ENCODE measurements at regions not wholly inside any gene's neighbourhood (a gene's known extent, or its start where the extent isn't known, plus 50 kb on each side); places are given as distances from the start of the nearest gene placed in this dataset.
A peak's percentile ranks its signal among the peaks of the same experiment; 100 is the strongest.
"Not testable (repeated sequence)": the region's sequence is repeated elsewhere in the genome, so short reads cannot be mapped to it uniquely, and the experiment has no call there.

DNA sequence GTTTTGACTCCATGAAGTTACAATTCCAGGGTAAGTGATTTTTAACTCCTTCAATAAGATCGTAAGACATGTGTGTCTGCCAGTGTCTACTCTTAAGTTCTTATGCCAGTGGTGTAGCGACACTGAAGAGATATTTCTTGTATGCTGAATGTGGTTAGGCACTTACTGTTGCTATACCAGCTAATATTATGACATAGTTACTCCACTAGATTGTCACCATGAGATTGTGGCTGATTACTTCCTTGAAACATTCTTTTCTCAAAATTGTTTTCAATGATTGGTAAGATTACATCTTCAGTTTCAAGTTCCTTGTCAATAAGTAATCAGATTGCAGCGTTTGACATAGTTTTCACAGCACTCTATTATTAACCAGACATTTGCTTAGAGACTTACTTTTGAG is 60.6 kb upstream of the PAGE5 start:
- TF ChIP-seq, protein P1, sequence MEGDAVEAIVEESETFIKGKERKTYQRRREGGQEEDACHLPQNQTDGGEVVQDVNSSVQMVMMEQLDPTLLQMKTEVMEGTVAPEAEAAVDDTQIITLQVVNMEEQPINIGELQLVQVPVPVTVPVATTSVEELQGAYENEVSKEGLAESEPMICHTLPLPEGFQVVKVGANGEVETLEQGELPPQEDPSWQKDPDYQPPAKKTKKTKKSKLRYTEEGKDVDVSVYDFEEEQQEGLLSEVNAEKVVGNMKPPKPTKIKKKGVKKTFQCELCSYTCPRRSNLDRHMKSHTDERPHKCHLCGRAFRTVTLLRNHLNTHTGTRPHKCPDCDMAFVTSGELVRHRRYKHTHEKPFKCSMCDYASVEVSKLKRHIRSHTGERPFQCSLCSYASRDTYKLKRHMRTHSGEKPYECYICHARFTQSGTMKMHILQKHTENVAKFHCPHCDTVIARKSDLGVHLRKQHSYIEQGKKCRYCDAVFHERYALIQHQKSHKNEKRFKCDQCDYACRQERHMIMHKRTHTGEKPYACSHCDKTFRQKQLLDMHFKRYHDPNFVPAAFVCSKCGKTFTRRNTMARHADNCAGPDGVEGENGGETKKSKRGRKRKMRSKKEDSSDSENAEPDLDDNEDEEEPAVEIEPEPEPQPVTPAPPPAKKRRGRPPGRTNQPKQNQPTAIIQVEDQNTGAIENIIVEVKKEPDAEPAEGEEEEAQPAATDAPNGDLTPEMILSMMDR (IDR thresholded peaks at IDR 0.05; ENCODE audit: borderline replicate concordance, control extremely low read depth, extremely low read depth, insufficient read depth, missing control alignments): no peak
- DNase-seq (ENCODE audit: low spot score): no peak
- in situ Hi-C loops (cut with MboI; ENCODE audit: low sequenced_read_pairs, unreplicated experiment): no loop called here

DNA sequence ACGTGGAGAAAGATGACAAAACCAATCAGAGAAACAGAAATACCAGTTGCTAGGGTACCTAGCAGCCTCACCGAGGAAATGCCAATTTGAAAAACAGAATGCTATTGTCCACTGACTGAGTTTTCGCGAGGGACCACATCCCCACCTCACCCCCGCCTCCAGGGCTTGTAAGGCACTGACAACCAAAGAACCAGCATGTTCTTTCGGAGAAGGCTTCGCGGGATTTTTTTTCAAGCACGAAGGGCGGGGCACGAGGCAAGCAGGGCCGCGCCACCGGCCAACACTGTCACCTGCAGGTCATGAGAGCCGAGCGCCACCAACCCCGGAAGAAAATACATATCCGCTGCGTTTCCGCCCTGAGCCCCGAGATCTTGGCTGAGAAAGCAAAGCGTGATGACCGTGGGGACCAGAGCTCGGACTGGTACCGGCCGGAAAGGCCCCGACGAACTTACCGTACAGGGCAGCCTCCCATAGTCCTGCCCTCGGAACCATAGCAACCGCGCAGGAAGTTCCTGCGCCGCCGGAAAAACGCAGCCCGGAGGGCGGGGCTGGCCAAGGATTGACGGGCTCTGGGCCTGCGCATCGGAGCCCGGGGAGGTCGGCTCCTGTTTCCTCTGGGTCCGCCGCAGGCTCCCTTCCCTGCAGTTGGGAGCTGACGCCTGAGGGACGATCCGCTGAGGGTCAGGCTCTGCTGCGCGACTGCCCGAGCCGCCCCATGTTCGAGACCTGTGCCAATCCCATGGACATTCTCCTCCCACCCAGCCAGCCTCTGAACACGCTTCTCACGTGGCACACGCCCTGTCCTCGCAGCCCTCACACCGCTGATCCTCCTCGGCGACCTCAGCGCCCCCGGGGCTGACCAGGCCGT is 59.2 kb upstream of the PAGE5 start:
- TF ChIP-seq, protein P1 (IDR thresholded peaks at IDR 0.05; ENCODE audit: borderline replicate concordance, control extremely low read depth, extremely low read depth, insufficient read depth, missing control alignments): peak; percentile 47
- in situ Hi-C loops (cut with MboI; ENCODE audit: low sequenced_read_pairs, unreplicated experiment): no loop called here
- peak; percentile 80 for DNase-seq (ENCODE audit: low spot score)

DNA sequence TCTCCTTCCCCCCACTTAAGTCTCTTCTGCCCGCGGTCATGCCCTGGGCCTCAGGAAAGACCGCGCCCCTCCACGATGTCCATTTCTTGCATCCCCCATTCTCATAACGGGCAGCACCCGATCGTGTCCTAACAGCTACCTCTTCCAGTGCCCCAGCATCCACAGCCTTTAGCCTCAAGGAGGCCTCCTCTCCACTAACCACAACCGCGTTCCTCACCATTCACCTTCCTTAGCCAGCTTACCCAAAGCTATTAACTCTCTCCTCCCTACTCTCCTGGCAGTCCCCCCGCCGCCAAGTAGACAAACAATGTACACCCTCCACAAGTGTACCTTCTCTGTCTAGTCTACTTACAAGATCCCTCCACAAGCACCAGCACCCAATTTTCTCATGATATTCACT is 58.6 kb upstream of the PAGE5 start:
- no peak for DNase-seq (ENCODE audit: low spot score)
- in situ Hi-C loops (cut with MboI; ENCODE audit: low sequenced_read_pairs, unreplicated experiment): no loop called here
- TF ChIP-seq, protein P1 (IDR thresholded peaks at IDR 0.05; ENCODE audit: borderline replicate concordance, control extremely low read depth, extremely low read depth, insufficient read depth, missing control alignments): no peak

DNA sequence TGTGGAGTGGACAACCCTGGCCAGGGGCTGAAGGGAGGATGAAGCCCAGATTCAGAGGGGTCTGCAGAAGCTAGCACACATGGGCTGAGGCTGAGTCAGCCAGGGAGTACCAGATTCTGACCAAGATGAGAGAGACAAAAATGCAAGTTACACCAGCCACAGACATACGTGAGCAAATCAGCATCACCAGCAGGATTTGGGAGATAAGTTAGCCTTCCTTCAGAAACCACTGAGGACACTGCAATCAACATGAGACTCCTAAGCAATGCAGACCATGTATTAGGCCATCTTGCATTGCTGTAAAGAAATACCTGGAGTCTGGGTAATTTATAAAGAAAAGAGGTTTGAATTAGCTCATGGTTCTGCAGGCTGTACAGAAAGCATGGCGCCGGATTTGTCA is 57.0 kb upstream of the PAGE5 start:
- TF ChIP-seq, protein P1 (IDR thresholded peaks at IDR 0.05; ENCODE audit: borderline replicate concordance, control extremely low read depth, extremely low read depth, insufficient read depth, missing control alignments): no peak
- in situ Hi-C loops (cut with MboI; ENCODE audit: low sequenced_read_pairs, unreplicated experiment): no loop called here
- no peak for DNase-seq (ENCODE audit: low spot score)

DNA sequence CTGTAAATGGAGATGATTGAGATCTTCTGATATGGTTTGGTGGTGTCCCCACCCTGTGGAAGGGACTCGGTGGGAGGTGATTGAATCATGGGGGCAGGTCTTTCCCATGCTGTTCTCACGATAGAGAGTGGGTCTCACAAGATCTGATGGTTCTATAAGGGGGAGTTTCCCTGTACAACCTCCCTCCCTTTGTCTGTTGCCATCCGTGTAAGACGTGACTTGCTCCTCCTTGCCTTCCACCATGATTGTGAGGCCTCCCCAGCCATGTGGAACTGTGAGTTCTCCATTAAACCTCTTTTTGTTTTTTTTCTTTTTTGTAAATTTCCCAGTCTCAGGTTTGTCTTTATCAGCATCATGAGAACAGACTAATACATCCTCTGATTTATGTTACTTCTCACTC is 55.1 kb upstream of the PAGE5 start:
- in situ Hi-C loops (cut with MboI; ENCODE audit: low sequenced_read_pairs, unreplicated experiment); DNase-seq (ENCODE audit: low spot score): not testable (repeated sequence)

DNA sequence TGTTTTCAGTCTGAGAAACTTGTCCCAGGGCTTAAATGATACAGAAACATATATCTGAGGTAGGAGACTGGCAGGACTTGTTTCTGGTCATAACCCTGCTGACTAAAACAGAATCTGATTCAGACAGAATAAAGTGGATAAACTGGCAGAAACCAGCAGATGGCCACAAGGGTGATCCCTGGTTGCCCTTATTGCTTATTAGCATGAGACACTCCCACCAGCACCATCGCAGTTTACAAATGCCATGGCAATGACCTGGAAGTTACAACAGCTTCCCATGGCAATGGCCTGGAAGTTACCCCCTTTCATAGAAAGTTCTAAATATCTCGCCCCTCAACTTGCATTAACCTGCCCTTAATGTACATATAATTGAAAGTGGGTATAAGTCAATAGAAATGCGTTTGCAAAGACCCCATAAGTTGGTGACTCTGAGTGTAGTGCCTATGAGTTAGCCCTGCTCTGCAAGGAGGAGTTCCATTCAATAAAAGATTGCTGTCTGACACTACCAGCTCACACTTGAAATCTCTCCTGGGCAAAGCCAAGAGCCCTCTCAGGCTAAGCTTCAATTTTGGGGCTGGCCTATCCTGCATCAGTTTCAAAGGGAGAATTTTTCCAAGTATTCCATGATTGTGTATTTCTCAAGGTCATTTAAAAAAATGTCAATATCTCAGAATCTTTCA is 52.9 kb upstream of the PAGE5 start:
- DNase-seq (ENCODE audit: low spot score): no peak
- TF ChIP-seq, protein P1 (IDR thresholded peaks at IDR 0.05; ENCODE audit: borderline replicate concordance, control extremely low read depth, extremely low read depth, insufficient read depth, missing control alignments): no peak
- in situ Hi-C loops (cut with MboI; ENCODE audit: low sequenced_read_pairs, unreplicated experiment): no loop called here

DNA sequence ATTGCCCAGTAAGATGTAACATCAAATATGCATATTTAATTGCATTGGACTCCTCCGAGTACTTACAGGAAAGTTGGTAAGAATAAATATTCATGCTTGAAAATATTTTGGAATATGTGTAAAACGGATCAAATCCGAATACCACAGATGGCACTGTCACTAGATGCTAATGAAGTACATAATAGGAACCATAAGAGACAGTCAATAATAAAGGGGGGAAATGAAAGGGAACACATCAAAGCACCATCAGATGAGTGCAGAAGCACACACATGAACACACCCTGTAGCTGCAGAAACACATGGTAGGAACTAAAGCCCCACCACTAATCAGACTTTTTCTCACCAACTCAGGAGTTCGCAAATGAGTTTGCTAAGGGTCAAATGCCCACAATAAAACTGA is 52.2 kb upstream of the PAGE5 start:
- in situ Hi-C loops (cut with MboI; ENCODE audit: low sequenced_read_pairs, unreplicated experiment): no loop called here
- no peak for DNase-seq (ENCODE audit: low spot score)
- TF ChIP-seq, protein P1 (IDR thresholded peaks at IDR 0.05; ENCODE audit: borderline replicate concordance, control extremely low read depth, extremely low read depth, insufficient read depth, missing control alignments): no peak

Measured in GM13976 (cell line).